DMS114 treated with DMSO at 0.1 percent for 48 hours (cell line): ENCODE measurements at regions not wholly inside any gene's neighbourhood (a gene's known extent, or its start where the extent isn't known, plus 50 kb on each side); places are given as distances from the start of the nearest gene placed in this dataset.
"Not testable (repeated sequence)": the region's sequence is repeated elsewhere in the genome, so short reads cannot be mapped to it uniquely, and the experiment has no call there.

Experiments
- DNase-seq: peaks from one replicate; lab custom pipeline; 2025; ENCODE audit not compliant: unreplicated experiment; lab: John Stamatoyannopoulos, UW

DNA sequence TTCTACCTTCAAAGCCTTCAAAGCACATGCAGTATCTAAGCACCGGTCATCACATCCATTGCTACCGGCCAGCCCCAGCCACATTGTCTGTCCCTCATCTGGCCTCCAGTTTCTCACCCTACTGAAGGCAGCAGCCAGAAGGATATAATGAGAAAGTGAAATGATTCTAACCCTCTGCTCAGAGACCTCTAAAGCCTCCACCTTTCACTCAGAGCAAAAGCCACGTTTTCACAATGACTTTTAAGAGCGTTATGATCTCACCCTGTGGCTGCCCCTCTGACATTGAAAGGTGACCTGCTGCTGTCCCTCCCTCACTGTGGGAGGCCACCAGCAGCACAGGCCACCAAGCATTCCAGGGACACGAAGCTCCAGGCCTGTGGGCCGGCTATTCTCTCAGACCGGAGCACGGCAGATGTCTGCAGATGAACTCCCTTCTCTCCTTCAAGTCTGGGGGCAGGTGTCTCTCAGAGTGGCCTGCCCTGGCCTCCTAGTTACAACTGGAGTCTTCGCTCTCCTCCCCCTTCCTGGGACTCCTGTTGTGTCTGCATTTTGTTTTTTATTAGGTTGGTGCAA lies 94.9 kb upstream of the EEPD1 start:
- DNase-seq: no peak

DNA sequence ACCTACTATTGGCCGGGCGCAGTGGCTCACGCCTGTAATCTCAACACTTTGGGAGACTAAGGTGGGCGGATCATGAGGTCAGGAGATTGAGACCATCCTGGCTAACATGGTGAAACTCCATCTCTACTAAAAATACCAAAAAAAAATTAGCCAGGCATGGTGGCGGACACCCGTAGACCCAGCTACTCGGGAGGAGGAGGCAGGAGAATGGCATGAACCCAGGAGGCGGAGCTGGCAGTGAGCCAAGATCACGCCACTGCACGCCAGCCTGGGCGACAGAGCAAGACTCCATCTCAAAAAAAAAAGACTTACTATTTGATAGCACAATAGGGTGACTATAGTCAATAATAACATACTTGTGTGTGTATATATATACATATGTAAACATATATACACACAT lies 92.7 kb upstream of the EEPD1 start:
- not testable (repeated sequence) for DNase-seq

DNA sequence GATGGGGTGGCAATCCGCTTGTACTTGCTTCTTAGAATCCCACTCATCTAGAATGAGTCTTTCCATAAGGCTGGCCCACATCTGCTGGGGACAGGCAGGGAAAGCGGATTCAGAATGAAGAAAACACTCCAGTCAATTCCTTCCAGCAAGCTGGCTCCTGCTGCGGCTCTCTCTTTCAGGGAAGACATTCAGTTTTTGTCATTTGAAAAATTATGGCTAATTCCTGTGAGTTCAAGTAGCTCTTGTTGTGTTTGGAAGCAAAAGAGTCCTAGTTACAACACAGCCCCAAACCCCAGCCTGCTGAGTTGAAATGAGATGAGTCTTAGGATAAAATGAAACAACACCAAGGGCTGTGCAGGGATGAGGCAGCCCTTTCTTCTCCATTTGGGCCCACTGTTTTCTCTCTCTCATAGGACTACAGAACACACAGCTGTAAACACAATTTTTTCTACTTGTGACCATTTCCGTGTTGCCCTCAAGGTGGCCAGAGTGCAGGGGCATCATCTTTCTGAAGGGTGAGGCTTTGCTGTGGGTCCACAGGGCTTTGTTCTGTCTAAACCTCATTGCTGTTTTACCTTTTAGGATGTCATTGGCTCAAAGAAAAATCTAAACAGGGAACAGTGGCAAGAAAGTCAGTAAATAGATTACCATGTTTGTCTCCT lies 90.8 kb upstream of the EEPD1 start:
- DNase-seq: no peak

DNA sequence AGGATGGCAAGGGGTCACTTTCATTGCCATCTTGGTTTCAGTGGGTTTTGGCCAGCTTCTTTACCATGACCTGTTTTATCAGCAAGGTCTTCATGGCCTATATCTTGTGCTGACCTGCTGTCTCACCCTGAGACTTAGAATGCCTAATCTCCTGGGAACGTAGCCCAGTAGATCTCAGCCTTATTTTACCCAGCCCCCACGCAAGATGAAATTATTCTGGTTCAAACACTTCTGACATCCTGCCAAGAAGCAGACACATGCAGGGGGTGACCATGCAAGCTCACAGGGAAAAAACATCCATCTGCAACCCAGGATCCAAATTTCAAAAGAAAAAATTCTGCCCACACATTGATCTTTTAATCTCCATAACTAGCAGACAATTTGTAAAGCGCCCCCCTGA lies 88.4 kb upstream of the EEPD1 start:
- no peak for DNase-seq

DNA sequence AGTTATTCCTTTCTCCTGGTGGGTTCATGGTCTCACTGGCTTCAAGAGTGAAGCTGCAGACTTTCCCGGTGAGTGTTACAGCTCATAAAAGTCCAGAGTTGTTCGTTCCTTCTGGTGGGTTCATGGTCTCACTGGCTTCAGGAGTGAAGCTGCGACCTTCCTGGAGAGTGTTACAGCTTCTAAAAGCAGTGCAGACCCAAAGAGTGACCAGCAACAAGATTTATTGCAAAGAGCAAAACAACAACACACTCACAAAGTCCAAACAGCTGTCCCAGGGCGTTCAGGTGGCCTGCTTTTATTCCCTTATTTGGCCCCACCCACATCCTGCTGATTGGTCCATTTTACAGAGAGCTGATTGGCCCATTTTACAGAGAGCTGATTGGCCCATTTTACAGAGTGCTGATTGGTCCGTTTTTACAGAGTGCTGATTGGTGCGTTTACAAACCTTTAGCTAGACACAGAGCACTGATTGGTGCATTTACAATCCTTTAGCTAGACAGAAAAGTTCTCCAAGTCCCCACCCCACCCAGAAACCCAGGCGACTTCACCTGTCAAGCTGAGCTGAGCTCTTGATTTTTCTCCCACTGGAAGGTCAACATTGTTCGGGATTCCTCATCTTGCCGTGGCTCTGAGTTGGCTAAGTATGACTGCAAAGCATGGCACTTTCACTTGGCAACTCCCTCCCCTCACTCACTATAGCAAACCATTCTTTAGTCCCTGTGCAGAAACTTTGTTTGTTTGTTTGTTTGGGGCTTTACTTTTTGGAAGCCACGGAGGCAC lies 87.3 kb upstream of the EEPD1 start:
- DNase-seq: not testable (repeated sequence)

DNA sequence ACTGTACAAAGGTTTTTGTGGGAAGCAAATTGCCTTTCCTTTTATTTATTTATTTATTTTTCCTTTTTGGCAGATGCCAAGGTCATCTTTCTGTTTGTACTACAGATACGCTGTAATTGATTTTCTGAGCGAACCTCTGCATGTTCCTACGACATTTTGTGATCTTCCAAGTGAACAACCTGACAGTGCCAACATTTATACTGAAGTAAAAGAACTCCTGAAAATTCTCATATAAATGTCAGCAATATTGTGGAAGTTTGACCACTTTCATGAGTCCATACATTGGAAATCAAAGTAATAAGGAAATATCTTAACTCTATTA lies 86.8 kb upstream of the EEPD1 start:
- no peak for DNase-seq

DNA sequence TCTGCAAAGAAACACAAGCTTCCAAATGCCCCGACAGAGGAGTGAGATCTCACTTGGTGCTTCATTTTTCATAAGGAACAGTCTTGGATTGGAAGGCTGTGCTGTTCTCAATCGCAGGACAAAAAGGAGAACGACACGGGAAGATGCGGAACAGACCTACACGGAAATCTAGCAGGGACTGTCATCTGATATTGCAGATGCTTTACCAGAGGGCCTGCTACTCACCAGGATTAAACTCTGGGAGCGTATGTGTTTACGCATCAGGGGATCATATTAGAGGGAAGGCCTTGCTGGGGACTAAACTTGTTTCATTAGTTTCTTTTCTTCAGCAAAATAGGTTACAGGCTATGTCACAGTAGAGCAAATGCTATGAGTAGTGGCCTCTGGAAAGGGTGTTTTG lies 82.8 kb upstream of the EEPD1 start:
- DNase-seq: no peak

DNA sequence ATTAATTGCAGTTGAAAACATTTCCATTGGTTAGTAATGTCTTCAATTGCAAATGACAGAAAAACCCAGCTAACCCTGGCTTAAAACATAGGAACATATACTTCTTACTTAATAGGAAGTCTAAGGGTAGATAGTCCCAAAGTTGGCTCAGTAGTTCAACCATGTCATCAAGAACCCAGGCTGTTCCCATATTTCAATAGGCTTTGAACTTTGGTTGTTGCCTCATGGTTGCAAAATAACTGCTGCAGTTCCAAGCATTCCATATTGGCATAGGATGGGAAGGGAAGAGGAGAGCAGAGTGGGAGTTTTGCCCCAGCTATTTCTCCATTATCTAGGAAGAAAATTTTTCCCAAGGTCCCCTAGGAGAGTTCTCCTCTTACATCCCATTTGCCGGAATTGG lies 81.4 kb upstream of the EEPD1 start:
- no peak for DNase-seq

DNA sequence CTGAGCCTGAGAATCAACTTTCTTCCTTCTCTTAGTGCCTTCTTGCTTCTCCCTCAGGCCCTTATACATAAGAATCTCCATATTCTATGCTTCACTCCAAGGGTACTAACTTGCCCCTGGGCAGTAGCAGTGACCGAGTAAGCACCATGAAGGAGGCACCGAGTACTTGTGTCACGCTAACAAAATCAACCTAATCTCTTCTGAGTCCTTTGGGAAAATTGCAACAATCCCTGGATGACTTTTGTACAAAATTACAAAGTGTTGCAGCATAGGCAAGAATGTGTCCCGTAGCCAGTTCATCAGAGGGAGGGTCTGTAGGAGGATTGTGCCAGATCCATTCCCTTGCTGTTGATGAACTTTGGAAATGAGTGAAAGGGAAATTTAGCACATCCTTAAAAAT lies 80.4 kb upstream of the EEPD1 start:
- DNase-seq: no peak

DNA sequence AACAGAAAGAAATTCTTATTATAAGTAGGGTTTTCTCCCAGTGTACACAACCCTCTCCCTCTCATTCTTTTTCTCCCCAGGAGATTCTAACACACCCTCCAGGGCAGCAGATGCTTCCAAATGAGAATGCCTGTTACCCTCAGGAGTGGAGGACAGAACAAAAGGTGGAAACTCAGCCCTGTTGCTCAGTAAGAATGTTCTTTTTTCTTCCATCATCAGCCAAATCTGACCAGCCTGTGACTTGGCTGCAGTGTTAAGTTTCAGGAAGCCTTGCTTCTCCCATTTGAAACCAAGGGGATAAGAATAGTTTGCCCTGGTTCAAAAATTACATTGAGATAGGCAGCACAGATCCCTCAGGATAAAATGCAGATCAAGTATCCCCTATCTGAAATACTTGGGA lies 77.5 kb upstream of the EEPD1 start:
- no peak for DNase-seq

DNA sequence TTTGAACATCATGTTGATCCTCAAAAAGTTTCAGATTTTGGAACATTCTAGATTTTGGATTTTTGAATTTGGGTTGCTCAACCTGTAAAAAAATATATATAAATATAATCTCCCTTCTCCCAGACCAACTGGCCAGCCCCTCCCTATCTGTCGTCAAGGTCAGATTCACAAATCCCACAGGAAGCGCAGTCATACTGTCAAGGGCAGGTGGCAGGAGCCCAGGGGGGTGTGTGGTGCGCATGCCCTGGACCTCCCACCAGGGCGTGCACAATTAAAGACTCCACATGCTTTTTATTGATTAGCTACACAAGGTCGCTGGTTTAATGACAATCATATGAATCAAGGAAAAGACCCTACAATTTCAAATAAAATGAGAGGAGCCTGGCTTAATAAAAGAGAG lies 77.0 kb upstream of the EEPD1 start:
- DNase-seq: no peak

DNA sequence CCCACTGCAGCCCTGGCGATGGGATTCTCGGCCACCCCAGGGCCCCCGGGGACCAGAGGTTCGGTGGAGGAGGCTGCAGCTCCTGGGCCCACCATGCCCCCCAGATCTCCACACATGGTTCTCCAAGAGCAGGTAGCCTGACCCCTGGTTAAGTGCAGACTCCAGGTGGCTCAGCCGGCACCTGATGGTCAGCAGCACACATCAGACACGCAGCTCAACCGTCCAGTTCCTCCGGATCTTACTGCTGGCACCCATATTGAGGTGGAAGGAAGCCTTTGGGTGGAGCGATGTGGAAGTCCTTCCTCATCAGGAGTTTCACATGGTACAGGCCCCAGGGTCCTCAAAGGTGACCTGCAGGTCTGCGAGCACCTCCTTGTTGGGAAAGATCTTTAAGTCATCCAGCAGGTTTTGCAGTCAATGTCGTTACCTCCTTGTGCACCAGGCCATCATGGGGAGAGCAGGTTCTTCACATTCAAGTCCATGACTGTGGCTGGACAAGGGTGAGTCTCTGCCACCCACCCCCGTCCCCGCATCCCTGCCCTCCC lies 74.2 kb upstream of the EEPD1 start:
- DNase-seq: no peak

DNA sequence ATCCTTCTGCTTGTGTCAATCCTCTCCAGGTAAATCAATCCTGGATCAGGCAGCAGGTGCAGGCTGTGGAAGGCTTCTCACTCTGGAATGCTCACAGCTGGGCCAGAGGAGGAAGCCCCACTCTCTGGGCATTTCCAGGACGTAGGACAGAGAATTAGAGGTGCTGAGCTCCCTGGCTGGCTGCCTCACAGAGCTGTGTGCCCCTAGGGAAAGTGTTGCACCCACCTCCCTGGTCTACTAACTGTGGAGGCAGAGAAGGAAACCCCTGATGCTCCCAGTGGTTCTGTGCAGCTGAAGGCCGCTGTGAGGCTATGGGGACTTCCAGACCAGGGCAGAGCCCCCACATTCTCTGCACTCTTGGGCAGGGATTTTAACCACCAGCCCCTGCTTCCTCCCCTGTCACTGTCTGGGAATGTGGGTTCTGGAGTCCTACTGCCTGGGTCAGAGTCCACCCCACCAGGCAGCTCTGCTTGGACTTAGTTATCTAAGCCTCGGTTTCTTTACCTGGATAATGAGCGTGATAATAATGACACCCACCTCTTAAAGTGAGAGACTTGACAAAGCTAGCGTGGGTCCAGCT lies 73.5 kb upstream of the EEPD1 start:
- DNase-seq: no peak

DNA sequence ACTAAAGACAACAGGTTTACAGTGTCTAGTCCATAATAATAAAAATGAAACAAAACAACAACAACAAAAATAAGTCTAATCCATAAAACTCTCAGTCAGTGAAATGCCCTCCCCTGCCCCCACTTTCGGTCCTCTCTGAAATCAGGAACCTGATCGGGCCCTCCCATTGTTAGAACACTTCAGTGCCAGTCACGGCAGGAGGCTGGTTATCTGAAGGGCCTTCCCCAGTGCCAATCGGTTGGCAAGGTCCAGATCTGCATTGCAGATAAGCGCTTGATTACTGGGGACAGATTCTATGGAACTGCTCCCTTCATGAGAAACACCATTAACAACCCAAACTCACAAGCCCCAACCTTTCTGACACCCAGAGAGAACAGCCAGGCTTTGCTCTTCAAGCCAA lies 72.2 kb upstream of the EEPD1 start:
- no peak for DNase-seq

DNA sequence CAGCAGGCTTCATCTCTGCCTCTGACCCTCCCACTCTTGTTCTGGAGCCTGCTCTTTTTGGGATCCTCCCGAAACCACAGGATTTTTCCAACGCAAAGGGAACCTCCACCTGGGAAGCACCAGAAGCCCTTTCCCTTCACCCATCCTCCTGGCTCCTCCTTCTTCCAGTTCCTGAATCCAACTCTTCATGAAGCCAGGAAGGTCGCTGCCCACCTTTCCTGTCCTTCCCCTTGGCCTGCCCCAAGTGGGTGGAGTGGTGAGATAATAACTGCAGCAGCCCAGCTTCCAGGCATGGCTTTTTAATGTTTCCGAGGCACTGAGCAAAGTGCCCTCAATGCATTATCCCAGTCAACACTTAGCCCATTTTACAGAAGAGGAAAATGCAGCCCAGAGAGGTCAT lies 70.8 kb upstream of the EEPD1 start:
- DNase-seq: no peak

DNA sequence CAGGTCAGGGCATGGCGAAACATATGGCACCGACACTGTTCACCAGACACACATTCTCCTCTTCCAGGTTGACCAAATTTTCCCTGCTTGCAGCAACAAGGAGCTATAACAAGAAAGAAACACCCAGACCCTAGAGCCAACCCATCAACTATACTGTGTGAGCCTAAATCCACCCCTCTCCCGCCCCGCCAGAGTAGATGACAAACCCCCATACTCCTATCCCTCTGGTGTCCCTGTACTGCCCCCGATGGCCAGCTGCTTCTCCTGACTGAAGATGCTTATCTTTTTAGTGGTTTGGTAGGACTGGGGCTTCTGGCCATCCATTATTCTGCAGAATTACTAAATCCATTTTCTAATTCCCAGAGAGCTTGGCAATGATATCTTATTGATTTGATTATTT lies 70.1 kb upstream of the EEPD1 start:
- no peak for DNase-seq

DNA sequence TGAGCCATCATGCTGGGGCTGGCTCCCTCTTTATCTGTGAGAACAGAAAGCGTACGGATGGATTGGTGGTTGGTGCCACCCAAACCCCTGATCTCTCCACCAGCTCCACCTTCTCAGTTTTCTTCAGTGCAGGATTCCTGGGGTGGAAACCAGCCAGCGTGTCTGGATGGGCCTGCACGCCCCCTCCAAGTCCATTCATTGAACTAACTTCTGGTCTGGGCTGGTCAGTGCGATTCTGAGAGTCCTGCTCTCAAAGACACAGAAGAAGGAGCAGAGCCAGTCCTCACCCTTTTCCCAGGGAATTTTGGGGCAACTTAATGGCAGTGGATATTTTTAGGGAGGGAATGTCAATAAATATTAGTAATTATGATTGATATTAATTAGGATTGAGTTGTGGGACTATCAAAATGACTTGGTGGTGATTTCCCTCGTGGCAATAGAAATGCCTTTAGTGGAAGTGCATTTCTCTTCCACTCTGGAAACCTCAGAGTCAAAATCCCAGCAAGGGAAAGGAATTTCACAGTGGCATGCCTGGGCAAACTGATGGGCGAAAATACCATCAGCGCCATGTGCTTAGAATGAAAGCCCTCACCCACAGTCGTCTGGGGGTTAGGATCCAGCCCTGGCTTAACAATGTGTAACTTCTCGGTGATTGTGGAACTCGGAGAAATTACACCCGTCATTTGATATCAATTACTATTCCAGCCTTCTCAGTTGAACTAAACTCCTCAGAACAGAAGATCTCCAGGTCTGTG lies 69.3 kb upstream of the EEPD1 start:
- no peak for DNase-seq

DNA sequence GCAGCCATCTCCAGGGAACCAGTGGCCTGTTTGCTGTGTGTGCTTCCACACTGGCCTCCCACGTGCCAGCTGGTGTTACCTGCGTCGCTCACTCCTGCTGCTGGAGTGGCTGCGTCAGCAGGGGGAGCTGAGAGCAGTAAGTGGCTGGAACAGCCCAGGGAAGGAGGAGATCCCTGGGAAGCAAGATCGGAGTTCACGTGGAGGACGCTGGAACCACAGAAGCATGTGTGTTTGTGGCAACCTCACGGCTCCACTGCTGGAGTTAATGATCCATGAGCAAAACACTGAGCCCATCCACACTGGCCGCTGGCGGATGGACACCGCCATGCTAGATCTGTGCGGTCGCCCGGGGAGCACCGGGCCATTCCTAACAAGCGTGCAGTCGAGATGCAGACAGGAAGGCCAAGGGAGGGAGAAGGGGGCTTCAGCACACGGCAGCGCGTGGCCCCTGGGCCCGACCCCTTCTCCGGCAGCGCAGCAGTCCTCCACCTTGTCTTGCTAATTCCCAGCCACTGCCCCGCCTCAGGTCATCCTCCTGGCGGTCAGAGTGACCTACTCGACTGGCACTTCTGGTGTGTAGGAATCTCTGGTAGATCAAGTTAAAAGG lies 68.5 kb upstream of the EEPD1 start:
- DNase-seq: no peak

DNA sequence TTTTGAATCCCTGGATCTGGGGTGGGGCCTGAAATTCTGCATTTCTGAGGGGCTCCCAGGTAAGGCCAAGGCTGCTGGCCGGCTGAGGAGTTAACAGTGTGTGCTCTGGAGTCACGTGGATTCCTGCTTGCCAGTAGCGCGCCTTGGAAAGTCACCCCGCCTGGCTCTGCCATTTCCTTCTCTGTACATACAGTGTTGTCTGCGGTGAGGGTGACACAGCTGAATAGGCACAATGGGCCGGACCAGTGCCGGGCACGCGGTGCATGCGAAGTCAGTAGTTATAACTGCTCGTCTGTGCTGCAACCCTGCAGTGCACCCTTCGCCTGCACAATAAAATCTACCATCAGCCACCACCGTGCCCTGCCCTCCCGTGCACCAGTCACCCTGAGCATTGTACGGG lies 68.0 kb upstream of the EEPD1 start:
- DNase-seq: no peak

DNA sequence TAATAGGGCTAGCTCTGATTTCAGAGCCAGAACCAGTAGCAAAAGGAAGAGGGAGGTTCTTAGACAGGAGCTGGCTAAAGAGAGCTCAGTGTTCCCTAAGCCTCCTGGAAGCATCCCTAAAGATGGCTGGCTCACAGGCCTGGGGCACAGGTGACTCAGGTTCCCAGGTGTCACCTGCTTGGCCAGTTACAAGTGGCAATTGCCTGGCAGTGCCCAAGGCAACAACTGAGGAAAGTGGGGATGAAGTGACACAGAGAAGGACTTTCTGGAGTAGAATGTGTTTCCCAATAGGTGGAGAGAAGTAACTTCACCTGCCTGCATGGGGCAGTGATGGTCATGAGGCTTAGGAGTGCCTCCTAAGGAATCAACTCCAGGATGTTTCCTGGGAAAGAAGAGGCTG lies 66.5 kb upstream of the EEPD1 start:
- no peak for DNase-seq

DNA sequence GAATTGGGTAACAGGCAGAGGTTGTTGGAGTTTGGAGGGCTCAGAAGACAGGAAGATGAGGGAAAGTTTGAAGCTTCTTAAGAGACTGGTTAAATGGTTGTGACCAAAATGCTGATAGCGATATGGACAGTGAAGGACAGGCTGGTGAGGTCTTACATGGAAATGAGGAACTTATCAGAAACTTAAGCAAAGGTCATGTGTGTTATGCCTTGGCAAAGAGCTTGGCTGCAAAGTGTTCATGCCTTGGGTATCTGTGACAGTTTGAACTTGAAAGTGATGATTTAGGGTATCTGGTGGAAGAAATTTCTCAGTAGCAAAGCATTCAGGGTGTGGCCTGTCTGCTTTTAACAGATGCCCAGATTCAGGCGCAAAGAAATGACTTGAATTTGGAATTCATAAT lies 64.5 kb upstream of the EEPD1 start:
- no peak for DNase-seq
